IMR-90 (cell line): ENCODE measurements at regions not wholly inside any gene's neighbourhood (a gene's known extent, or its start where the extent isn't known, plus 50 kb on each side); places are given as distances from the start of the nearest gene placed in this dataset.
A peak's percentile ranks its signal among the peaks of the same experiment; 100 is the strongest.

Experiments used
- ATAC-seq: fragments of 200-7000 bp; cut with Tn5 transposase; 2 replicates; pipeline ENCODE4 v1.9.1; 2020; ENCODE audit warnings: low read depth, mild to moderate bottlenecking, moderate library complexity
- BruUV-seq: library from RNA; stranded (reverse); fragments of 400-500 nt; replicated peaks from 2 replicates; lab custom pipeline; 2021; lab: Mats Ljungman, UMichigan
- CTCF ChIA-PET: fragments of 300-600 bp; formaldehyde crosslinking; extraction: SDS; loops from one replicate; lab custom pipeline; 2021; ENCODE audit warnings: antibody characterized with exemption; lab: Yijun Ruan, JAX
- POLR2A ChIA-PET: fragments of 300-600 bp; sonication (Branson Sonifier 250); formaldehyde crosslinking; loops from one replicate; lab custom pipeline; 2022; ENCODE audit warnings: antibody characterized with exemption; ENCODE audit not compliant: unreplicated experiment; lab: Charles Lee
- DNase-seq: peaks from one replicate; pipeline ENCODE4 v3.0.0; 2013
- H2AFZ ChIP-seq: replicated peaks from 2 replicates; pipeline ENCODE3; 2013; ENCODE audit warnings: low read length, mild to moderate bottlenecking; ENCODE audit not compliant: poor library complexity
- H2AK5ac ChIP-seq: 2 replicates; pipeline ENCODE4 v1.6.1; 2013; ENCODE audit warnings: low read depth, low read length, inconsistent platforms
- H2AK9ac ChIP-seq: replicated peaks from 2 replicates; pipeline ENCODE3; 2013; ENCODE audit warnings: mild to moderate bottlenecking, low read depth, low read length, moderate library complexity; ENCODE audit not compliant: poor library complexity
- H2BK120ac ChIP-seq: 2 replicates; pipeline ENCODE4 v1.6.1; 2013; ENCODE audit warnings: low read depth, low read length, inconsistent platforms
- H2BK15ac ChIP-seq: 3 replicates; pipeline ENCODE4 v1.6.1; 2013; ENCODE audit warnings: low read depth, low read length, inconsistent platforms
- H2BK20ac ChIP-seq: 2 replicates; pipeline ENCODE4 v1.6.1; 2013; ENCODE audit warnings: low read depth, mild to moderate bottlenecking, inconsistent platforms, low read length, moderate library complexity
- H2BK5ac ChIP-seq: 2 replicates; pipeline ENCODE4 v1.6.1; 2013; ENCODE audit warnings: mild to moderate bottlenecking, low read depth, low read length, inconsistent platforms; ENCODE audit not compliant: poor library complexity, severe bottlenecking
- H3K14ac ChIP-seq: replicated peaks from 2 replicates; pipeline ENCODE4 v1.6.1; 2013; ENCODE audit warnings: low read depth, low read length, inconsistent platforms
- H3K18ac ChIP-seq: 2 replicates; pipeline ENCODE4 v1.6.1; 2013; ENCODE audit warnings: low read depth, low read length, control low read depth
- H3K23ac ChIP-seq: 2 replicates; pipeline ENCODE4 v1.6.1; 2013; ENCODE audit warnings: low read depth, low read length, inconsistent platforms
- H3K27ac ChIP-seq: 2 replicates; pipeline ENCODE4 v1.5.1; 2013; ENCODE audit warnings: mild to moderate bottlenecking, control low read depth, low read length; ENCODE audit not compliant: insufficient read depth
- H3K27me3 ChIP-seq: 2 replicates; pipeline ENCODE4 v1.6.1; 2013; ENCODE audit warnings: low read length; ENCODE audit not compliant: control insufficient read depth, insufficient read depth
- H3K36me3 ChIP-seq: 2 replicates; pipeline ENCODE4 v1.6.1; 2013; ENCODE audit warnings: low read length, mixed read lengths; ENCODE audit not compliant: control insufficient read depth, insufficient read depth
- H3K4ac ChIP-seq: 2 replicates; pipeline ENCODE4 v1.6.1; 2013; ENCODE audit warnings: low read depth, low read length, inconsistent platforms
- H3K4me1 ChIP-seq: 2 replicates; pipeline ENCODE4 v1.6.1; 2013; ENCODE audit warnings: low read length, mixed read lengths; ENCODE audit not compliant: control insufficient read depth, insufficient read depth
- H3K4me2 ChIP-seq: 2 replicates; pipeline ENCODE4 v1.6.1; 2013; ENCODE audit warnings: low read depth, mild to moderate bottlenecking, control low read depth, low read length, moderate library complexity
- H3K4me3 ChIP-seq: 2 replicates; pipeline ENCODE4 v1.5.1; 2013; ENCODE audit warnings: low read depth, mild to moderate bottlenecking, control low read depth, low read length, moderate library complexity; ENCODE audit not compliant: insufficient read depth
- H3K56ac ChIP-seq: 2 replicates; pipeline ENCODE4 v1.6.1; 2013; ENCODE audit warnings: low read length, inconsistent platforms; ENCODE audit not compliant: insufficient read depth; ENCODE audit errors: extremely low read depth
- H3K79me1 ChIP-seq, 2 experiments: 2 replicates each; pipeline ENCODE4 v1.6.1; 2013; ENCODE audit warnings: low read length in 2 of 2, inconsistent platforms in 1 of 2, low read depth in 1 of 2
- H3K9ac ChIP-seq: 2 replicates; pipeline ENCODE4 v1.6.1; 2013; ENCODE audit warnings: low read depth, low read length, control low read depth
- H3K9me1 ChIP-seq: 2 replicates; pipeline ENCODE4 v1.6.1; 2013; ENCODE audit warnings: low read length, inconsistent platforms; ENCODE audit not compliant: insufficient read depth
- H3K9me3 ChIP-seq: 2 replicates; pipeline ENCODE4 v1.6.1; 2013; ENCODE audit warnings: low read length; ENCODE audit not compliant: control insufficient read depth, insufficient read depth
- H4K20me1 ChIP-seq: 2 replicates; pipeline ENCODE4 v1.6.1; 2013; ENCODE audit warnings: low read length, inconsistent platforms; ENCODE audit not compliant: insufficient read depth
- H4K5ac ChIP-seq: 2 replicates; pipeline ENCODE4 v1.6.1; 2013; ENCODE audit warnings: mild to moderate bottlenecking, low read depth, low read length, control low read depth
- H4K8ac ChIP-seq, 2 experiments: 2 replicates each; pipeline ENCODE4 v1.6.1; 2013; ENCODE audit warnings: low read depth in 2 of 2, low read length in 2 of 2, control low read depth in 1 of 2, inconsistent platforms in 1 of 2
- H4K91ac ChIP-seq: 2 replicates; pipeline ENCODE4 v1.6.1; 2013; ENCODE audit warnings: low read depth, low read length, inconsistent platforms; ENCODE audit not compliant: insufficient read depth
- BHLHE40 ChIP-seq: fragments of 150-350 bp; IDR thresholded peaks from 2 replicates; pipeline ENCODE4 v1.6.1; 2016; ENCODE audit warnings: mild to moderate bottlenecking, low read depth, low read length
- CEBPB ChIP-seq: IDR thresholded peaks from 2 replicates; pipeline ENCODE4 v1.6.1; 2012; ENCODE audit warnings: low read depth, low read length, improper control_type of control experiment
- CHD1 ChIP-seq: IDR thresholded peaks from 2 replicates; pipeline ENCODE4 v1.6.1; 2012; ENCODE audit warnings: low read depth, low read length, improper control_type of control experiment
- MAFK ChIP-seq: IDR thresholded peaks from 2 replicates; pipeline ENCODE4 v1.6.1; 2012; ENCODE audit warnings: low read depth, low read length, improper control_type of control experiment
- NFE2L2 ChIP-seq: fragments of 150-350 bp; IDR thresholded peaks from 2 replicates; pipeline ENCODE4 v1.6.1; 2016; ENCODE audit warnings: low read depth, mild to moderate bottlenecking, low read length
- RCOR1 ChIP-seq: IDR thresholded peaks from 2 replicates; pipeline ENCODE4 v1.6.1; 2012; ENCODE audit warnings: mild to moderate bottlenecking, low read length, improper control_type of control experiment; ENCODE audit not compliant: insufficient replicate concordance
- WGBS, 2 experiments: methylation state at CpG; one replicate each; pipeline versions ENCODE4 v1.1.5 to v1.1.7; 2013; ENCODE audit warnings: missing lambda C conversion rate in 2 of 2; ENCODE audit not compliant: insufficient read length in 1 of 2; ENCODE audit errors: extremely low coverage in 2 of 2; 5-methylcytosine and 5-hydroxymethylcytosine counted together
- dilution Hi-C: fragments of 300-500 bp; cut with HindIII; formaldehyde crosslinking; loops from one replicate; pipeline ENCODE4 v1.14.3; 2018; ENCODE audit warnings: low sequenced_read_pairs; ENCODE audit not compliant: unreplicated experiment
- in situ Hi-C: fragments of 300-500 bp; cut with MboI; formaldehyde crosslinking; loops from 3 replicates; pipeline ENCODE4 v1.14.3; 2019; ENCODE audit warnings: low sequenced_read_pairs, inconsistent platforms, mixed read lengths
- intact Hi-C: fragments of 100-400 bp; cut with micrococcal nuclease; formaldehyde crosslinking; loops from 2 replicates; pipeline ENCODE4 v1.10.0; 2022

DNA sequence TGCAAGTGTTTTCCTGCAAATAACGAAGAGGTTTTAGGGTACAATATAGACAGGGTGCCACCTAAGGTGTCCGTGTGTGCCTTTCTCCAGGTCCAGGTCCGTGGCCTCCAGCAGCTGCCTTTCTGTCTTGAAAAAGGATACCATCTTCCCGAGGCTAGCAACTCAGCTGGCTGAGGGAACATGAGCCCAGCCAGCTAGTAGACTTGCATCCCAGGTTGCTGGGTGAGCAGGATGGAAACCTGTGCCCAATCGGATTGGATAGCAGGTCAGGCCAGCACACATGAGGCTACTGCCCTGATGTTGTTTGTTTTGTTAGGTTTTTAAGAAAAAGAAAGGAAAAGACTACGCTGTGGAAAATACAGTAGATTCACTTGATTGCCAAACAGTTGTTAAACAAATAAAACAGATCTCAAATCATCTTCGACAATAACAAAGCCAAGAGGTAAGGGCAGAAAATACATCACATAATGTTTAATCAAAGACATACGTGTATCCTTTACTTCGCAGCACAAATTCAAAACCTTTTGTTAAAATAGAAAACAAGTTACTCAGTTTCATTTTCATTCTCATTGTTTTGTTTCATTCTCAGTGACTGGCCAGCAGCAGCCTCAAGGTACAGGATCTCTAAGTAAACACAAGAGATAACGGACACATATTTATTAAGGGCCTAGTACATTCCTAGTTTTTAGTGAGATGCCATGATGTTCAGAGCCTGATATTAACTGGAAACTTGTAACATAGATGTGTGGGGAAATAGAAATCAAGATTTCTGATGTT is 661.2 kb upstream of the NR2F2 start:
- no peak overlapping the region for H3K23ac ChIP-seq
- H4K8ac ChIP-seq = peak overlapping the region; percentile 21 to 37; a peak in 2 of 4 replicates
- no peak overlapping the region for H3K4ac ChIP-seq
- no TSS peak for BruUV-seq
- dilution Hi-C loops (no loop called here), in situ Hi-C loops (no loop called here), intact Hi-C loops (loop anchor here (10.0 kb wide), 1 partner anchor 405 kb away; no protein-coding TSS in a partner anchor)
- peak overlapping the region; percentile 93 for H4K5ac ChIP-seq
- CTCF ChIA-PET = no interaction called here
- no peak overlapping the region for H2BK5ac ChIP-seq
- no peak overlapping the region for H2BK15ac ChIP-seq
- peak overlapping the region; percentile 99 for H3K4me2 ChIP-seq
- H3K14ac ChIP-seq = peak overlapping the region; percentile 5
- H3K4me3 ChIP-seq = no peak overlapping the region
- no peak overlapping the region; the same call in 1 of the 2 replicates for H2AK5ac ChIP-seq
- no peaks in the 10 kb centered on the region for H3K79me1 ChIP-seq
- H3K36me3 ChIP-seq = no peaks in the 10 kb centered on the region
- peak overlapping the region; percentile 17 for H2AFZ ChIP-seq
- WGBS, 2 experiments = 80% methylated on average over 2 of the region's 10 CpGs; no CpG with 5 or more reads in 1 of the 2 experiments
- H4K91ac ChIP-seq = no peak overlapping the region
- no peak overlapping the region for H3K9ac ChIP-seq
- no peaks in the 10 kb centered on the region for H3K27me3 ChIP-seq
- 0 out of 2 replicates have a peak overlapping the region, but pooled peaks have one; percentile 1 for H2BK20ac ChIP-seq
- H2BK120ac ChIP-seq = peak overlapping the region; percentile 3; the same call in 1 of the 2 replicates
- no peak overlapping the region for H3K56ac ChIP-seq
- no peak overlapping the region for H2AK9ac ChIP-seq
- peak overlapping the region; percentile 42; the same call in 1 of the 2 replicates for H3K18ac ChIP-seq
- ATAC-seq = peak; percentile 40
- peaks cover 4% of the 10 kb centered on the region; the same call in 1 of the 2 replicates for H3K4me1 ChIP-seq
- no peaks in the 10 kb centered on the region for H3K9me1 ChIP-seq
- POLR2A ChIA-PET = no interaction called here
- DNase-seq = no peak
- no peak overlapping the region for H3K27ac ChIP-seq
- TF ChIP-seq RCOR1 = no peak
- TF ChIP-seq MAFK = no peak
- no peak for TF ChIP-seq NFE2L2
- no peak for TF ChIP-seq CHD1
- no peak for TF ChIP-seq CEBPB
- no peak for TF ChIP-seq BHLHE40
- H3K9me3 ChIP-seq = no peaks in the 10 kb centered on the region
- no peaks in the 10 kb centered on the region for H4K20me1 ChIP-seq
